ENCODE measurements at regions not wholly inside any gene's neighbourhood (a gene's known extent, or its start where the extent isn't known, plus 50 kb on each side); places are given as distances from the start of the nearest gene placed in this dataset.
A peak's percentile ranks its signal among the peaks of the same experiment; 100 is the strongest.

DNA sequence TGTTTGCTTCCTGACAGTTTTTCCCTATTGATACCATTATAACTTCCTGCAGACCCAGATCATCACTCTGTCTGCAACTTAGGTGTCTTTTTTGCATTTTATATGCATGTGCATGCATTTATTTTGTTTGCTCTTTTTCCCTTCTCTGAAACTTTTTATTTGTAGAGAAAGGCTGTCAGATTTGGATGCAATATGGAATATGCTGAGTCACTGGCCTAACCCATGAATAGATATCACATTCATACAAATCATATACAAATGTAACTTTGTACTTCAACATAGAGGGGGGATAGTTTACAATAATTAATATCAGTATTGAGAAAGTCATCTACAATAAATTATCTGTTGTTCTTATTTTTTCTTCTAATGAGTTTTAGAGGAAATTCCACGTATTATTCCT lies 1465.0 kb downstream of the EFNB2 start:
- DNase-seq, result no peak

GRCh38 chr13:105069106-105069505 lies 1466.4 kb downstream of the EFNB2 start:
- no peak for DNase-seq

- DNase-seq, result no peak
These were observed 1471.8 kb downstream of the EFNB2 start for GRCh38 chr13:105063676-105064075.

DNA sequence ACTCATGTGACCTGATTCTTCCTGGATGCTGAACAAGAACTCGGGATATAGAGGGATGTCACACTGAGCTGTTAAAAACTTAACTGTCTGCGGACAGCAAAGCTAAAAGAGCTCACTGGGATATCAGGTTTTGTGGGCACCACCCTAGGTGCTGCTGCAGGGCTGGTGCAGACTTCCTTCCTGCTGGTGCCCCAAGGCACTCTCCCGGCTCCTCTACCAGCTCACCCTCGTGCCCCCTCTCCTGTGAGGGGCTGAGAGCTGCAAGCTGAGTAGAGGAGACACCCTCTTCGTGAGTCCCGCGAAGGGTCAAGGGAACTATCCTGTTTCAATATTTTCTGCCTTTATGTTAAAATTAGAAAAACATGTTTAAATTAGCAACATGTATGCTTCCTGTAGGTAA lies 1475.7 kb downstream of the EFNB2 start:
- DNase-seq, result no peak

DNA sequence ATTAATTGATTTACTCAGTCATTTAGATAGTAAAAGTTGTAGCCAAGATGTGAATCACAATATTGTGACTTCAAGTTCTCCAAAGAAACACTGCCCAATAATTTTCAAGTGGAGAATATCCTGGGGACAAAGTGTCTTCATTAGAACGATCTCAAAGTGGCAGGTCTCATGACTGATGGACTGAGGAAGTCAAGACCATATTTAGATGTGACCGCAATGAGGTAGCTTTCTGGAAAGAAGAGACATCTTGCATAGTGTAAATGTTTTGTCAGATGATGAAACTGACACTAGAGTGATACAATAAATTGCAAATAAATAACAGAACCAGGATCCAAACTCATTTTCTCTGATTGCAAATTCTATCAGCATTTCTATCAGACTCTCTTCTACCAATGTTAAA lies 1476.9 kb downstream of the EFNB2 start:
- DNase-seq, result no peak

- DNase-seq, result no peak
These were observed 1482.8 kb downstream of the EFNB2 start for GRCh38 chr13:105052711-105053110.

DNA sequence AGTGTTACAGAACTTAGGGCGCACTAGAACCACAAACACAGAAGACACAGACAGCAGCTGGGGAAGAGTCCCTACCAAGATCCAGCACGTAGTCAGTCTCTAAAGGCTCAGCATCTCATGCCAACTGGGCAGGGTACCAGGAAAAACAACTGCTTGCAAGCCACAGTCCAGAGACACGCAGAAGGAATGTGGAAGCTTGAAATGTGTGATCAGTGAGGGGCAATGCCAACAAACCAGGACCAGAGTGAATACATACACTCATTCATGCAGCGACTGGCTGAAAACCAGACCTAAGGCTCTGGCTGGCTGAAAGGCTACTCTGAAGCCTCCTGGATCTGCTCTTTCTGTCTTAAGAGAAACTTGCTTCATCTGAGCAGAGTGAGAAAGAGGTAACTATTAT lies 1484.8 kb downstream of the EFNB2 start:
- no peak for DNase-seq

DNA sequence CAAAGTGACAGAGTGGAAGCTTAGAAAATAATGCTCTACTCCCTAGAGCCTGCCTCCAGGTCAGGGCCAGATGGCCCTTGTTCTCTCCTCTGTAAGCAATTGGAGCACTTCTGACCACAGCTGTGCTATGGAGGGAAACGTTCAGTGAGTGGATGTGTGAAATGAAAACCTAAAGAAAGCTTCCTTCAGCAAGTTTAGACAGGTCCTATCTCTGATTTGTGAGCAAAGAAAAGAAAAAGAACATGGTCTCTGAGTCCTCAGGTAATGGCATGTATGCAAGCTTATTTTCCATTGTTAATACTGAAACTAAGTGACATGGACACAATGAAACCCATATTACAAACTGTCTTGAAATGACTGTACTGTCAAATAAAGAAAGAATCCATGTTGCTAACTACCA lies 1486.8 kb downstream of the EFNB2 start:
- no peak for DNase-seq

DNA sequence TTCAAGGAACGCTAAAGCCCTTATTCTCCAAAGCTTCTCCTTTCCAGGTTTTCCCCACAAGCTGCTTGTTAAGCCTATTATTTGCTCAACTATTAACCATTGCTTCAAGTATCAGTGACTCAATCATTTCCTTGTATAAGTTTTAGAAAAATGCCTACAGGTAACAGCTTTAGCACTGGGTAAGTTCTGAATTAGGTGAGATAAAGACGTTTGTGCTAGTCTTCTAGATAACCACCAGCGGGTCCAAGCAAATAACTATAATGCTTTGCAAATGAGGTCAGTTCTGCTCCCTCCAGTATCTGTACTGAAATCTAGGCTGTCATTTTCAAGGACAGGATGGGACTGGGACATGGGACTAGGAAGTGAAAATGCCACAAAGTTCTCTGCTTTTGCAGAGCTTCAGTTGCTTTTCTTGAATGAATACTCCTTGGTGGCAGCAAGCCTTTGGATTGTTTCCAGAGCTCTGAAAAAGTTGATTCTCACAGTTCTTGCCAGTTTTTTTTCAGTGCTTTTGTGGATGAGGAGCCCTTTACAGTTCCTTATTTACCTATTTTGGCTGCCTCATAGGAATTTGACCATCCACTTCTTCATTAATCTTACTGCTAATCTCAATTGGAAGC lies 1487.7 kb downstream of the EFNB2 start:
- DNase-seq, result no peak

DNA sequence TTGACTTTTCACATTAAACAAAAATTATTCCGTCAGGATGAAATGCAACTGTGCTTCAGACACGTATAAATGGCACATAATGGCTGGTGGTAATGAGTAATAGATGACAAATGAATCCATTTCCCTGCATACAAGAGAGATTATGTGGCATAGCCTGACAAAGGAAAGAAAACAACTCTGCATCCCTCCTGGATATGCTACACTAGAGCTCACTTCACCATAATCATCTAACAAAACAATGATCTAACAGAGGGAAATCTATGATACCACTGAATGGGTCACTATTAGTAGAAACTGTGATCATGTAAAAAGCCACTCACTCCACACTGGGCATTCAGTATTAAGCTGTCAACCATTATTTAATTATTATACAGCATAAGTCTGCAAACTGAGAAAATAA lies 1498.4 kb downstream of the EFNB2 start:
- no peak for DNase-seq

- DNase-seq, result peak; percentile 54
These were observed 1500.4 kb downstream of the EFNB2 start for GRCh38 chr13:105035092-105035491.

- DNase-seq, result no peak
These were observed 1501.5 kb downstream of the EFNB2 start for GRCh38 chr13:105033999-105034398.

- no peak for DNase-seq
These were observed 1504.2 kb downstream of the EFNB2 start for GRCh38 chr13:105031306-105031705.

- DNase-seq, result no peak
These were observed 1504.6 kb downstream of the EFNB2 start for GRCh38 chr13:105030851-105031250.

DNA sequence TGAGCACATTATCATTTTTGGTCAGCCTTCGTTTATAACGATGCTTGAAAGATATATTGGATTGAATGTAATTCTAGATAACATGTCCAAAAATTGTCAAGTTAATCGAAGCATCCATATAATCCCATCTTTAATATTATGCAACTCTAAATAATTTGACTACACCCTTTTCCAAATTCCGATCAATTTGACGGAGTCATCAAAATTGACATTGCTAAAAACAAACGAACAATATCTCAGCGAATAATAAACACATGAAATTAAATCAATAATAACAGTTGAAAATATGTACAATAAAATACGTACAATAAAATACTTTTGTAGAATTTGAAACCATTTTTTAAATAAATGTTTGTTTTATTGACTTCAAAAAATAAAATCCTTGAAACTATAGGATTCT lies 1516.4 kb downstream of the EFNB2 start:
- DNase-seq, result no peak

GRCh38 chr13:105016266-105016665 lies 1519.2 kb downstream of the EFNB2 start:
- no peak for DNase-seq

DNA sequence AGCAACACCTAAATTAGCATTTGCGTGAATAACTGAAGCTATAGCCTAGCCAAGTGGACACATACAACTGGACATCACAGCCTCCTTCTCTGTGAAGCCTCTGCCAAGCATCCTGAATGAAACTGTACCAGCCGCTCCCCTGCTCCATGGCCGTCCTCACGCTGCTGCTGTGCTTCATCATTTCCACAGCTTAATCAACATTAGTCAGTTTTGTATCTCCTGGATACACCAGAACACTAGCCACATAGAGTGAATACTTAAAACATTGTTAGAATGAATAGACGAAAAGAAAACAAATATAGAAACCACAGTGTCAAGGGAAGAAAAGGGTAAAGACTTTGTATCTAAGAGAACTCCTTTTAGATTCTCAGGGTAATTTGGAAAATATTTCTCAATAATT lies 1526.9 kb downstream of the EFNB2 start:
- no peak for DNase-seq

- DNase-seq, result no peak
These were observed 1528.2 kb downstream of the EFNB2 start for GRCh38 chr13:105007166-105007808.

DNA sequence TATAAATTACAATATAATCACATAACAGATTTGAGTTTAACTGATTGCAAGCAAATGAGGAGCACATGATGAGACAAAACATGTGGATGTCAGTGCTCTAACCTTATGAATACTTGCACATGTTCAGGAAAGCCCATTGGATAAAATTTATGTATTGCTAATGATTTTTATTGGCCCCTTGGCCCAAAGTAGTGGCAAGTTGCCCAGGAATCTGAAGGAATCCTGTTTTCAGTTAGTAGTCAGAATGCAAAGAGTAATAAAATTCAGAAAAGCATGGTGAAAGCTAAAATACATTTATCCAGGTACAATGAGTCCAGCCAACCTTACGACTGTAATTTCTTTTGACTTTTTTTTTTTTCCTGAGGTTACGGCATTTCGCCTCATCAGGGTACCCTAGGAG lies 1539.4 kb downstream of the EFNB2 start:
- no peak for DNase-seq

DNA sequence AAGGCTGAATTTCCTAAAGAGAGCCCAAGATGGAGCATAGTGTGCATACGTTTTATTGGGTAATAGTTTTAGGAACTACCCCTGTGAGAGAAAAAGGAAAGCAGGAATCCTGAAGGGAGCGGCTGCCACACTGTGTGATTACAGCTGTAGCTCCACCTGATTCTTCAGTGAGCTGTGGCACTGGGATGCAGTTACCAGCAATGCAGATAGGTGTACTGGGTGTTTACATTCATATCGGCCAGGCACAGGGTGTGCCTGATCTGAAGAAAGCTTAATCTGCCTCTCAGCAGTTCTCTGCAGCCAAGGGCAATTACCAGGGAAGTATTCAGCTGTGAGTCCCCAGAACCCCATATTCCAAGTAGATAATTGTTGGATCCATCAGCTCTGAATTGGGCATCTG lies 1541.8 kb downstream of the EFNB2 start:
- DNase-seq, result no peak

DNA sequence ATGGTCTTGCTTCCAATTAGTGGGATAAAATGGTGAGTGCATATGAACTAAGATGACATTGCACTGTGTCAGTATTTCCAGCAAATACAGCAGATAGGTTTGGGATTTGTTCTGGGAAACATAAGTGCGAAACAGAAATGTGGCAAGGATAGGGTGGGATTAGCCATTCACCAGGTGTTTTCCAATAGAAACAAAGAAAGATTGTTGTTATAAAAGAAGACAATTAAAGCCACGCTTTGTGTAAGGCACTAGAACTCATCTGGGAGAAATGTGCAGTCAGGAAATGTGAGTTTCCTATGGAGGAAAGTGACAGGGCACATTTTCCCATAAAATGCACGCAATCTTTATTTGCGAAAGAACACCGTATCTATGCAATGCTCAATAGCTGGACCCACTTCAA lies 1547.8 kb downstream of the EFNB2 start:
- no peak for DNase-seq

- DNase-seq, result peak; percentile 1
These were observed 1551.1 kb downstream of the EFNB2 start for GRCh38 chr13:104984296-104984818.

GRCh38 chr13:104983601-104984000 lies 1551.9 kb downstream of the EFNB2 start:
- no peak for DNase-seq

- DNase-seq, result no peak
These were observed 1554.9 kb downstream of the EFNB2 start for GRCh38 chr13:104980586-104980985.
